Caco-2 (cell line): ENCODE measurements at regions not wholly inside any gene's neighbourhood (a gene's known extent, or its start where the extent isn't known, plus 50 kb on each side); places are given as distances from the start of the nearest gene placed in this dataset.

Experiments used
- BruUV-seq: library from RNA; stranded (reverse); fragments of 400-500 nt; replicated peaks from 2 replicates; lab custom pipeline; 2021; lab: Mats Ljungman, UMichigan
- CTCF ChIA-PET: fragments of 300-600 bp; sonication (Branson Sonifier 250); formaldehyde crosslinking; loops from one replicate; lab custom pipeline; 2022; ENCODE audit warnings: antibody characterized with exemption; lab: Charles Lee
- POLR2A ChIA-PET: fragments of 300-600 bp; sonication (Branson Sonifier 250); formaldehyde crosslinking; loops from one replicate; lab custom pipeline; 2022; ENCODE audit warnings: antibody characterized with exemption; lab: Charles Lee
- DNase-seq, 2 experiments: peaks; one replicate each; pipeline versions ENCODE4 v3.0.0 to v3.0.0-alpha.2; 2020 to 2022
- H3K27me3 ChIP-seq: replicated peaks from 2 replicates; pipeline ENCODE4 v1.6.0; 2011; ENCODE audit warnings: low read length; ENCODE audit not compliant: control insufficient read depth, insufficient read depth
- H3K36me3 ChIP-seq: 2 replicates; pipeline ENCODE4 v1.5.1; 2011; ENCODE audit warnings: low read length; ENCODE audit not compliant: control insufficient read depth, insufficient read depth
- H3K4me1 ChIP-seq: fragments of 250-450 bp; sonication (Bioruptor Pico); 2 replicates; pipeline ENCODE4 v1.5.1; 2020; ENCODE audit warnings: mild to moderate bottlenecking
- H3K4me3 ChIP-seq: 2 replicates; pipeline ENCODE4 v1.5.1; 2011; ENCODE audit warnings: low read depth, mild to moderate bottlenecking, control low read depth, low read length
- H3K9me3 ChIP-seq: fragments of 250-450 bp; sonication (Bioruptor Pico); 2 replicates; pipeline ENCODE4 v1.5.1; 2020; ENCODE audit warnings: mild to moderate bottlenecking, moderate library complexity
- H3K27ac Mint-ChIP-seq: one replicate; pipeline ENCODE4 v1.8.0; 2022; ENCODE audit warnings: mixed read lengths; ENCODE audit not compliant: unreplicated experiment
- H3K27me3 Mint-ChIP-seq: one replicate; pipeline ENCODE4 v1.8.0; 2022; ENCODE audit warnings: mixed read lengths; ENCODE audit not compliant: insufficient read depth, unreplicated experiment
- H3K36me3 Mint-ChIP-seq: one replicate; pipeline ENCODE4 v1.8.0; 2022; ENCODE audit warnings: mild to moderate bottlenecking, mixed read lengths; ENCODE audit not compliant: insufficient read depth, unreplicated experiment
- H3K4me1 Mint-ChIP-seq: one replicate; pipeline ENCODE4 v1.8.0; 2022; ENCODE audit warnings: low read depth, mixed read lengths; ENCODE audit not compliant: unreplicated experiment
- H3K4me3 Mint-ChIP-seq: one replicate; pipeline ENCODE4 v1.8.0; 2022; ENCODE audit warnings: mild to moderate bottlenecking, moderate library complexity, mixed read lengths; ENCODE audit not compliant: unreplicated experiment
- H3K9me3 Mint-ChIP-seq: one replicate; pipeline ENCODE4 v1.8.0; 2022; ENCODE audit warnings: mixed read lengths; ENCODE audit not compliant: unreplicated experiment
- intact Hi-C: fragments of 100-400 bp; cut with micrococcal nuclease; formaldehyde crosslinking; loops from one replicate; pipeline ENCODE4 v1.10.0; 2022; ENCODE audit not compliant: unreplicated experiment
- TF ChIP-seq, protein P1 (sequence below), 2 experiments: fragments of 200-600 bp in 1 of 2; IDR thresholded peaks; 1 replicate in 1 of 2; 2 replicates in 1 of 2; pipeline versions ENCODE4 v1.5.1 to v1.8.0; 2011 to 2022; ENCODE audit warnings: antibody characterized with exemption in 1 of 2, control low read depth in 1 of 2, inconsistent platforms in 1 of 2, low read depth in 1 of 2, low read length in 1 of 2, mild to moderate bottlenecking in 1 of 2, moderate library complexity in 1 of 2; ENCODE audit not compliant: insufficient read depth in 1 of 2, severe bottlenecking in 1 of 2, unreplicated experiment in 1 of 2

DNA sequence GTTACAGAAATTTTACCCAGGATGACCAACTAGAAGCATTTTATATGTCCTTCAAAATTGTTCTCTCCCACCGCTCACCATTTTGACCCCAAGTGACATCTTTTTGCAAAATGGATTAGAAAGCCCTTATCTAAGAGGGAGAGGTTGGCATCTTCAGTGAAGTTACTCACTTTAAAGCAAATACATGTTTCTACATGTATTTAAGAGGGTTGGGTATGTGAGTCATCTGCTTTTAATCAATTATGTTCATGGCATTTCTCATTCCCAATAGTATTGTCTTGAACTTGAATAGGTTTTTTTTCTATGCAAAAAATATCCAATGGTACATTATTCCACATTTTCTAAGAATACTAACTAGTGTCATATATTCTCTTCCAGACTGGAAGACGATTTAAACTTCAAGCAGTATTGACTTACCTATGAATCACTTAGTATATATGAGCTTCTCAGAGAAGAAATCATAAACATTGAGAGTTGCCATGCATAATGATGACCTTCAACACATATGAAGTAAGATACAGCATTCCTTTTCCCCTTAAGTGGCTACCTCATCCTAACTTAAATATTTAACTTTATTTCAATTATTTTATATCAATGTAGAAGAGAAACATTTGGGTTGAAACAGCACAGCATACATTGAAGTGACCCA, 132.8 kb downstream of the POLR1F start:
- no TSS peak for BruUV-seq
- Mint-ChIP-seq H3K9me3 (no peaks in the 10 kb centered on the region), H3K27me3 (no peaks in the 10 kb centered on the region)

DNA sequence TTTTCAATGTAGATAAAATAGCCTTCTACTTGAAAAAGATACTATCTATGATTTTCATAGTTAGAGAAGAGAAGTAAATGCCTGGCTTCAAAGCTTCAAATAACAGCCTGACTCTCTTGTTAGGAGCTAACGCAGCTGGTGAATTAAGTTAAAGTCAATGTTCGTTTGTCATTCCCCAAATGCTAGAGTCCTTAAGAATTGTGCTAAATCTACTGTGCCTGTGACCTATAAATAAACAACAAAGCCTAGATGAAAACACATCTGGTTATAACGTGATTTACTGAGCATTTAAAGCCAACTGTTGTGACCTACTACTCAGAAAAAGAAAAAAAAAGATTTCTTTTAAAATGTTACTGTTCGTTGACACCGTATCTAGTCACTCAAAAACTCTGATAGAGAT, 134.7 kb downstream of the POLR1F start:
- Mint-ChIP-seq H3K27ac (no peak overlapping the region), H3K4me1 (no peaks in the 10 kb centered on the region), H3K36me3 (no peaks in the 10 kb centered on the region), H3K9me3 (no peaks in the 10 kb centered on the region), H3K4me3 (no peak overlapping the region), H3K27me3 (peaks cover 3% of the 10 kb centered on the region)
- intact Hi-C loops, result no loop called here
- H3K36me3 ChIP-seq, result no peaks in the 10 kb centered on the region
- BruUV-seq, result no TSS peak
- ChIA-PET POLR2A (no interaction called here), CTCF (no interaction called here)
- no peaks in the 10 kb centered on the region for H3K4me1 ChIP-seq
- no peak for DNase-seq
- no peak overlapping the region for H3K4me3 ChIP-seq
- no peaks in the 10 kb centered on the region for H3K27me3 ChIP-seq
- TF ChIP-seq, protein P1, sequence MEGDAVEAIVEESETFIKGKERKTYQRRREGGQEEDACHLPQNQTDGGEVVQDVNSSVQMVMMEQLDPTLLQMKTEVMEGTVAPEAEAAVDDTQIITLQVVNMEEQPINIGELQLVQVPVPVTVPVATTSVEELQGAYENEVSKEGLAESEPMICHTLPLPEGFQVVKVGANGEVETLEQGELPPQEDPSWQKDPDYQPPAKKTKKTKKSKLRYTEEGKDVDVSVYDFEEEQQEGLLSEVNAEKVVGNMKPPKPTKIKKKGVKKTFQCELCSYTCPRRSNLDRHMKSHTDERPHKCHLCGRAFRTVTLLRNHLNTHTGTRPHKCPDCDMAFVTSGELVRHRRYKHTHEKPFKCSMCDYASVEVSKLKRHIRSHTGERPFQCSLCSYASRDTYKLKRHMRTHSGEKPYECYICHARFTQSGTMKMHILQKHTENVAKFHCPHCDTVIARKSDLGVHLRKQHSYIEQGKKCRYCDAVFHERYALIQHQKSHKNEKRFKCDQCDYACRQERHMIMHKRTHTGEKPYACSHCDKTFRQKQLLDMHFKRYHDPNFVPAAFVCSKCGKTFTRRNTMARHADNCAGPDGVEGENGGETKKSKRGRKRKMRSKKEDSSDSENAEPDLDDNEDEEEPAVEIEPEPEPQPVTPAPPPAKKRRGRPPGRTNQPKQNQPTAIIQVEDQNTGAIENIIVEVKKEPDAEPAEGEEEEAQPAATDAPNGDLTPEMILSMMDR (IDR thresholded peaks at IDR 0.05; ENCODE audit: insufficient read depth in 1 of 2, low read depth in 1 of 2, low read length in 1 of 2, severe bottlenecking in 1 of 2, unreplicated experiment in 1 of 2), result no peak
- H3K9me3 ChIP-seq, result no peaks in the 10 kb centered on the region

More for the DNA sequence above, 132.8 kb downstream of the POLR1F start:
- intact Hi-C loops, result no loop called here
- H3K4me3 Mint-ChIP-seq, result no peak overlapping the region
- Histone ChIP-seq H3K9me3 (no peaks in the 10 kb centered on the region), H3K4me1 (no peaks in the 10 kb centered on the region), H3K27me3 (no peaks in the 10 kb centered on the region), H3K36me3 (no peaks in the 10 kb centered on the region), H3K4me3 (no peak overlapping the region)
- TF ChIP-seq, protein P1 (IDR thresholded peaks at IDR 0.05; ENCODE audit: insufficient read depth in 1 of 2, low read depth in 1 of 2, low read length in 1 of 2, severe bottlenecking in 1 of 2, unreplicated experiment in 1 of 2), result no peak
- DNase-seq, result no peak
- no peak overlapping the region for H3K27ac Mint-ChIP-seq
- H3K4me1 Mint-ChIP-seq, result no peaks in the 10 kb centered on the region
- ChIA-PET POLR2A (no interaction called here), CTCF (no interaction called here)
- no peaks in the 10 kb centered on the region for H3K36me3 Mint-ChIP-seq

GRCh38 chr7:19572566-19572965, 136.3 kb downstream of the POLR1F start:
- H3K4me3 ChIP-seq, result no peak overlapping the region
- no peaks in the 10 kb centered on the region for H3K27me3 ChIP-seq
- no peaks in the 10 kb centered on the region for H3K36me3 Mint-ChIP-seq
- peaks cover 3% of the 10 kb centered on the region for H3K27me3 Mint-ChIP-seq
- TF ChIP-seq, protein P1 (IDR thresholded peaks at IDR 0.05; ENCODE audit: insufficient read depth in 1 of 2, low read depth in 1 of 2, low read length in 1 of 2, severe bottlenecking in 1 of 2, unreplicated experiment in 1 of 2), result no peak
- no peaks in the 10 kb centered on the region for H3K4me1 Mint-ChIP-seq
- no peaks in the 10 kb centered on the region for H3K4me1 ChIP-seq
- H3K36me3 ChIP-seq, result no peaks in the 10 kb centered on the region
- H3K27ac Mint-ChIP-seq, result no peak overlapping the region
- DNase-seq, result no peak
- ChIA-PET CTCF (no interaction called here), POLR2A (no interaction called here)
- intact Hi-C loops, result no loop called here
- H3K9me3 Mint-ChIP-seq, result no peaks in the 10 kb centered on the region
- BruUV-seq, result no TSS peak
- no peaks in the 10 kb centered on the region for H3K9me3 ChIP-seq
- no peak overlapping the region for H3K4me3 Mint-ChIP-seq
